Spinal cord (tissue), 9 donors: ENCODE measurements at regions not wholly inside any gene's neighbourhood (a gene's known extent, or its start where the extent isn't known, plus 50 kb on each side); places are given as distances from the start of the nearest gene placed in this dataset.
"Not testable (repeated sequence)": the region's sequence is repeated elsewhere in the genome, so short reads cannot be mapped to it uniquely, and the experiment has no call there.

Experiments
- DNase-seq, 6 donors: peaks; one replicate each; pipeline versions ENCODE4 v3.0.0 to v3.0.0-alpha.2; 2013 to 2015; ENCODE audit warnings: low spot score in 6 of 6, low read depth in 4 of 6
- H3K27ac ChIP-seq: one replicate; pipeline ENCODE4 v1.5.1; 2013; ENCODE audit warnings: low read depth, low read length, control low read depth
- H3K27me3 ChIP-seq: one replicate; pipeline ENCODE4 v1.6.1; 2013; ENCODE audit warnings: low read length; ENCODE audit not compliant: control insufficient read depth, insufficient read depth
- H3K36me3 ChIP-seq: one replicate; pipeline ENCODE4 v1.6.1; 2013; ENCODE audit warnings: low read length; ENCODE audit not compliant: control insufficient read depth, insufficient read depth
- H3K4me1 ChIP-seq: one replicate; pipeline ENCODE4 v1.6.1; 2013; ENCODE audit warnings: low read length; ENCODE audit not compliant: control insufficient read depth, insufficient read depth
- H3K4me3 ChIP-seq: one replicate; pipeline ENCODE4 v1.5.1; 2013; ENCODE audit warnings: low read depth, low read length, control low read depth
- H3K9me3 ChIP-seq: one replicate; pipeline ENCODE4 v1.6.1; 2013; ENCODE audit warnings: low read length; ENCODE audit not compliant: control insufficient read depth, insufficient read depth
- WGBS: methylation state at CpG from one replicate; pipeline ENCODE4 v1.1.5; 2013; ENCODE audit warnings: missing lambda C conversion rate; ENCODE audit not compliant: insufficient coverage; 5-methylcytosine and 5-hydroxymethylcytosine counted together
- donor health status: healthy.

DNA sequence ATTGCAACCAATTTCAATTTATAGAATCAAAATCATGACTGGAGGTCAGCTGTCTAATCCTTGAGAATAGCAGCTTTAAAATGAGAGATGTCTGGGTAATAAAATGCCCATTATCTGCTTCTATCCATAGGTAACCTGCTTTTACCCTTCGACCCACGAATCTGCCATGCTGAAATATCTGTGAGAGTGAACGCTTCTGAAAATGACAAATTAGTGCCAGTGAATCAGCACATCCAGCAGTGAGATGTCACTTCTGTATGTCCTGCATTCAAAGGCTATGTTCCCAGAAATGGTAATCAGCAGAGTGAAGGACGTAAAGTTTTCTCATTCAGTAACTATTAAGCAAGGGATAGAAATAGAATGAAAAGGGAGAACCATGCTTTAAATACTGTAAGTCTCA, 532.4 kb upstream of the ITGA1 start:
- Histone ChIP-seq H3K4me3 (no peak overlapping the region), H3K27me3 (no peaks in the 10 kb centered on the region), H3K36me3 (no peaks in the 10 kb centered on the region), H3K4me1 (no peaks in the 10 kb centered on the region), H3K27ac (no peak overlapping the region), H3K9me3 (no peaks in the 10 kb centered on the region)
- DNase-seq: no peak
- WGBS: 43% methylated on average over 1 of the region's 4 CpGs

DNA sequence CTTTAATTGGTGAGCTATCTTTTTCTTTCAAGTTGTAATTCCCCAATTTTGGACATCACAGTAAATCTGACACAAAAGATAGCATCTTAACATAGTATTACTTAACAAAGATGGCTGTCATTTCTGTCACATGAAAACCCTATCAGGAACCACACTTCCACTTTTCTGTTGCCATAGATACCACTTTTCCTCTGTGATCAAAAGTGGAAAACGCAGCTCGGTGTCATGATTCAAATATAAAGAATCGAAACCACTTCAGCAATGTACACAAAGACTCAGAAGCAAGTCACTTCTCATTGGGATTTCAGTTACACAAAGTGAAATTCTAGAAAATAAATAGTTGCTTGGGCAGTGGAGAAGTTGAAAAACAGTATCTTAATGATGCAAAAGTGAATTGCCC, 524.9 kb upstream of the ITGA1 start:
- Histone ChIP-seq H3K36me3 (no peaks in the 10 kb centered on the region), H3K4me3 (no peak overlapping the region), H3K27ac (no peak overlapping the region), H3K27me3 (no peaks in the 10 kb centered on the region), H3K4me1 (no peaks in the 10 kb centered on the region), H3K9me3 (no peaks in the 10 kb centered on the region)
- peak in 2 of 6 donors; percentile 11 to 56 for DNase-seq
- WGBS: no CpG with 5 or more reads among the region's 3 CpGs

DNA sequence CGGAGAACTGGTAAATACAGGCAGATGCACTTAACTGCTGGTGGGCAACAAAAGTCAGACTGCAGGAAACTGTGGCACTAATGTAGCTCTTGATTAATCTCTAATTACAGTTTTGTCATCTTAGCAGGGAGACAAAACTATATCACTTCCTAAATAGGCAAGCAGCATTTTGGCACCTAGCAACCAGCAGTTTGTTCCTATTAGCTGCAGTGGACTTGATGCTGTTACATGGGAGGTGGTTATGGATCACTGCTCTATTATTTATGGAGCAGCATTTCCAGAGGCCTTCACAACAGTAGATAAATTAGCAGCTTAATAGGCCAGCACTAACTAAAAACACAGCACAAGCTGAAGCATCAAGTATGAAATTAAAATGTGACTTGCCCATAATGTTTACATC, 518.3 kb upstream of the ITGA1 start:
- H3K4me3 ChIP-seq: no peak overlapping the region
- no peaks in the 10 kb centered on the region for H3K27me3 ChIP-seq
- H3K36me3 ChIP-seq: no peaks in the 10 kb centered on the region
- DNase-seq: peak in 2 of 6 donors; percentile 23 to 84
- H3K9me3 ChIP-seq: no peaks in the 10 kb centered on the region
- H3K4me1 ChIP-seq: no peaks in the 10 kb centered on the region
- WGBS: no CpG with 5 or more reads among the region's 1 CpG
- H3K27ac ChIP-seq: no peak overlapping the region

GRCh38 chr5:52269859-52270258, 517.9 kb upstream of the ITGA1 start:
- 60% methylated on average over 1 of the region's 4 CpGs for WGBS
- DNase-seq: peak in 2 of 6 donors; percentile 25 to 47
- no peaks in the 10 kb centered on the region for H3K36me3 ChIP-seq
- H3K4me3 ChIP-seq: peak overlapping the region; percentile 0
- no peaks in the 10 kb centered on the region for H3K4me1 ChIP-seq
- no peak overlapping the region for H3K27ac ChIP-seq
- no peaks in the 10 kb centered on the region for H3K9me3 ChIP-seq
- H3K27me3 ChIP-seq: no peaks in the 10 kb centered on the region

DNA sequence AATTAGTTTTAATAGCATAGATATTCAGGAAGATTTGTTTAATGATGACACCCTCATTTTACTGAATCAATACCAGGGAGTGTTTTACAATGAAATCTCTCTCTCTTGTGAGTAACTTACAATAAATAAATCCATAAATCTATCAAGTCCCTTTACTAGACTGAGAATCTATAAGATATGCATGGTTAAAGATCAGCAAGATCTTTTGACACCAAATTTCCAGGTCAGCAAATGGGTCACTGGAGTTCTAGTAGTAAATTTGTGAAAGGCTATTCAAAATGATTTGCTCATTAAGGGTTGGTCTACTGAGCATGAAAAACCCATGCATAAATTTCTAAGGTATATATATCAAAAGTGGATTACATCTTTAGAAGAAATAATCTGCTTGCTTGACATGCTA, 512.1 kb upstream of the ITGA1 start:
- no peaks in the 10 kb centered on the region for H3K4me1 ChIP-seq
- DNase-seq: no peak
- H3K36me3 ChIP-seq: no peaks in the 10 kb centered on the region
- H3K27ac ChIP-seq: no peak overlapping the region
- no peaks in the 10 kb centered on the region for H3K27me3 ChIP-seq
- no peaks in the 10 kb centered on the region for H3K9me3 ChIP-seq
- no peak overlapping the region for H3K4me3 ChIP-seq

DNA sequence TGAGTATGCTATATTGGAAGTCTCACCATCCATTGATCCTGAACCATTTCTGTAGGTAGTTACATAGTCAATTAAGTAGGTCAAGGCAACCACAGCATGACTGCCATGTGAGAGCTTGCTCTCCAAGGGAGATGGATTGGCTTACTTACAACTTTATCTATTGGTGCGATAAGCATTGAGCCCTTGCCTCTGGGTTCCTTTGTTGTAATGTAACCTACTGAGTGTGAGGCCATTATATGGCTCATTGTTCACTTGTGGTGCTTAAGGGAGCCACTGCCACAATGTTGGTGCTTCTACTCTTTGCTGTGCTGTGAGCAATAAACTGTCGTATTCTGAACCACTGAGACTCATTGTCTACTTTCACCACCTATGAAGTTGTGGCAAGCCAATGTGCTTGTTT, 510.6 kb upstream of the ITGA1 start:
- no CpG with 5 or more reads among the region's 2 CpGs for WGBS
- DNase-seq: peak in 1 of 6 donors; percentile 34
- H3K27ac ChIP-seq: no peak overlapping the region

GRCh38 chr5:52282647-52283046, 505.1 kb upstream of the ITGA1 start:
- no peak for DNase-seq
- Histone ChIP-seq H3K27me3 (no peaks in the 10 kb centered on the region), H3K9me3 (no peaks in the 10 kb centered on the region), H3K4me3 (no peak overlapping the region), H3K4me1 (no peaks in the 10 kb centered on the region), H3K27ac (no peak overlapping the region), H3K36me3 (no peaks in the 10 kb centered on the region)

More for the DNA sequence above, 510.6 kb upstream of the ITGA1 start:
- H3K4me1 ChIP-seq: no peaks in the 10 kb centered on the region
- no peaks in the 10 kb centered on the region for H3K27me3 ChIP-seq
- H3K4me3 ChIP-seq: no peak overlapping the region
- no peaks in the 10 kb centered on the region for H3K36me3 ChIP-seq
- H3K9me3 ChIP-seq: no peaks in the 10 kb centered on the region

GRCh38 chr5:52283221-52283620, 504.5 kb upstream of the ITGA1 start:
- no peak for DNase-seq
- H3K27ac ChIP-seq: no peak overlapping the region
- H3K27me3 ChIP-seq: no peaks in the 10 kb centered on the region
- WGBS: 89% methylated on average over 1 of the region's 1 CpG
- H3K4me1 ChIP-seq: no peaks in the 10 kb centered on the region
- no peaks in the 10 kb centered on the region for H3K36me3 ChIP-seq
- no peak overlapping the region for H3K4me3 ChIP-seq
- H3K9me3 ChIP-seq: no peaks in the 10 kb centered on the region

GRCh38 chr5:52300703-52301372, 486.9 kb upstream of the ITGA1 start:
- H3K27me3 ChIP-seq: no peaks in the 10 kb centered on the region
- H3K36me3 ChIP-seq: no peaks in the 10 kb centered on the region
- no peak overlapping the region for H3K27ac ChIP-seq
- no peaks in the 10 kb centered on the region for H3K4me1 ChIP-seq
- H3K4me3 ChIP-seq: no peak overlapping the region
- H3K9me3 ChIP-seq: peaks cover 7% of the 10 kb centered on the region
- no peak for DNase-seq
- no CpG with 5 or more reads among the region's 2 CpGs for WGBS

- H3K36me3 ChIP-seq, DNase-seq: not testable (repeated sequence)
- WGBS: 86% methylated on average over 4 of the region's 9 CpGs
Observed at GRCh38 chr5:52304816-52305215, 482.9 kb upstream of the ITGA1 start.

More at GRCh38 chr5:52304816-52305215, 482.9 kb upstream of the ITGA1 start:
- not testable (repeated sequence) for H3K9me3 ChIP-seq, H3K4me3 ChIP-seq, H3K27me3 ChIP-seq, H3K4me1 ChIP-seq, H3K27ac ChIP-seq
